ENCODE measurements at regions not wholly inside any gene's neighbourhood (a gene's known extent, or its start where the extent isn't known, plus 50 kb on each side); places are given as distances from the start of the nearest gene placed in this dataset.

GRCh38 chr4:132016703-132017350 is 1132.3 kb upstream of the PCDH10 start:
- H3K27me3 ChIP-seq (ENCODE audit: control insufficient read depth in 1 of 2, insufficient read depth in 2 of 2, low read length in 2 of 2) = no peaks in the 10 kb centered on the region
- H3K4me1 ChIP-seq (ENCODE audit: control insufficient read depth, insufficient read depth, low read length) = no peaks in the 10 kb centered on the region
- H3K27ac ChIP-seq (ENCODE audit: low read length) = no peak overlapping the region
- no peaks in the 10 kb centered on the region for H3K9me3 ChIP-seq (ENCODE audit: control insufficient read depth in 2 of 2, low read length in 2 of 2)
- no peaks in the 10 kb centered on the region for H3K36me3 ChIP-seq (ENCODE audit: control insufficient read depth in 2 of 2, insufficient read depth in 2 of 2, low read length in 2 of 2)
- no peak overlapping the region for H3K4me3 ChIP-seq (ENCODE audit: low read length in 2 of 2)
- no peak overlapping the region for H3K9ac ChIP-seq (ENCODE audit: low read length in 2 of 2)

GRCh38 chr4:132026166-132026565 is 1122.9 kb upstream of the PCDH10 start:
- no peaks in the 10 kb centered on the region for H3K36me3 ChIP-seq (ENCODE audit: control insufficient read depth in 2 of 2, insufficient read depth in 2 of 2, low read length in 2 of 2)
- H3K9ac ChIP-seq (ENCODE audit: low read length in 2 of 2) = no peak overlapping the region
- H3K27ac ChIP-seq (ENCODE audit: low read length) = no peak overlapping the region
- H3K9me3 ChIP-seq (ENCODE audit: control insufficient read depth in 2 of 2, low read length in 2 of 2) = no peaks in the 10 kb centered on the region
- no peak overlapping the region for H3K4me3 ChIP-seq (ENCODE audit: low read length in 2 of 2)
- no peaks in the 10 kb centered on the region for H3K27me3 ChIP-seq (ENCODE audit: control insufficient read depth in 1 of 2, insufficient read depth in 2 of 2, low read length in 2 of 2)
- H3K4me1 ChIP-seq (ENCODE audit: control insufficient read depth, insufficient read depth, low read length) = no peaks in the 10 kb centered on the region

GRCh38 chr4:132026816-132027215 is 1122.3 kb upstream of the PCDH10 start:
- H3K4me3 ChIP-seq (ENCODE audit: low read length in 2 of 2) = no peak overlapping the region
- H3K9ac ChIP-seq (ENCODE audit: low read length in 2 of 2) = no peak overlapping the region
- H3K9me3 ChIP-seq (ENCODE audit: control insufficient read depth in 2 of 2, low read length in 2 of 2) = no peaks in the 10 kb centered on the region
- no peaks in the 10 kb centered on the region for H3K36me3 ChIP-seq (ENCODE audit: control insufficient read depth in 2 of 2, insufficient read depth in 2 of 2, low read length in 2 of 2)
- H3K27me3 ChIP-seq (ENCODE audit: control insufficient read depth in 1 of 2, insufficient read depth in 2 of 2, low read length in 2 of 2) = no peaks in the 10 kb centered on the region
- no peak overlapping the region for H3K27ac ChIP-seq (ENCODE audit: low read length)
- no peaks in the 10 kb centered on the region for H3K4me1 ChIP-seq (ENCODE audit: control insufficient read depth, insufficient read depth, low read length)

GRCh38 chr4:132056496-132056895 is 1092.6 kb upstream of the PCDH10 start:
- H3K4me3 ChIP-seq (ENCODE audit: low read length in 2 of 2) = no peak overlapping the region

GRCh38 chr4:132059227-132059626 is 1089.9 kb upstream of the PCDH10 start:
- Histone ChIP-seq H3K4me3 (ENCODE audit: low read length in 2 of 2) (no peak overlapping the region), H3K27me3 (ENCODE audit: control insufficient read depth in 1 of 2, insufficient read depth in 2 of 2, low read length in 2 of 2) (no peaks in the 10 kb centered on the region), H3K27ac (ENCODE audit: low read length) (no peak overlapping the region), H3K36me3 (ENCODE audit: control insufficient read depth in 2 of 2, insufficient read depth in 2 of 2, low read length in 2 of 2) (no peaks in the 10 kb centered on the region), H3K4me1 (ENCODE audit: control insufficient read depth, insufficient read depth, low read length) (no peaks in the 10 kb centered on the region), H3K9me3 (ENCODE audit: control insufficient read depth in 2 of 2, low read length in 2 of 2) (no peaks in the 10 kb centered on the region), H3K9ac (ENCODE audit: low read length in 2 of 2) (no peak overlapping the region)

More at GRCh38 chr4:132056496-132056895, 1092.6 kb upstream of the PCDH10 start:
- Histone ChIP-seq H3K9me3 (ENCODE audit: control insufficient read depth in 2 of 2, low read length in 2 of 2) (no peaks in the 10 kb centered on the region), H3K9ac (ENCODE audit: low read length in 2 of 2) (no peak overlapping the region), H3K36me3 (ENCODE audit: control insufficient read depth in 2 of 2, insufficient read depth in 2 of 2, low read length in 2 of 2) (no peaks in the 10 kb centered on the region), H3K27me3 (ENCODE audit: control insufficient read depth in 1 of 2, insufficient read depth in 2 of 2, low read length in 2 of 2) (no peaks in the 10 kb centered on the region), H3K4me1 (ENCODE audit: control insufficient read depth, insufficient read depth, low read length) (no peaks in the 10 kb centered on the region), H3K27ac (ENCODE audit: low read length) (no peak overlapping the region)

GRCh38 chr4:132062611-132063239 is 1086.4 kb upstream of the PCDH10 start:
- Histone ChIP-seq H3K4me1 (ENCODE audit: control insufficient read depth, insufficient read depth, low read length) (no peaks in the 10 kb centered on the region), H3K36me3 (ENCODE audit: control insufficient read depth in 2 of 2, insufficient read depth in 2 of 2, low read length in 2 of 2) (no peaks in the 10 kb centered on the region), H3K4me3 (ENCODE audit: low read length in 2 of 2) (no peak overlapping the region)

GRCh38 chr4:132063829-132064228 is 1085.3 kb upstream of the PCDH10 start:
- Histone ChIP-seq H3K9ac (ENCODE audit: low read length in 2 of 2) (no peak overlapping the region), H3K4me3 (ENCODE audit: low read length in 2 of 2) (no peak overlapping the region), H3K36me3 (ENCODE audit: control insufficient read depth in 2 of 2, insufficient read depth in 2 of 2, low read length in 2 of 2) (no peaks in the 10 kb centered on the region), H3K4me1 (ENCODE audit: control insufficient read depth, insufficient read depth, low read length) (no peaks in the 10 kb centered on the region), H3K27me3 (ENCODE audit: control insufficient read depth in 1 of 2, insufficient read depth in 2 of 2, low read length in 2 of 2) (no peaks in the 10 kb centered on the region), H3K27ac (ENCODE audit: low read length) (no peak overlapping the region), H3K9me3 (ENCODE audit: control insufficient read depth in 2 of 2, low read length in 2 of 2) (no peaks in the 10 kb centered on the region)

More at GRCh38 chr4:132062611-132063239, 1086.4 kb upstream of the PCDH10 start:
- no peaks in the 10 kb centered on the region for H3K9me3 ChIP-seq (ENCODE audit: control insufficient read depth in 2 of 2, low read length in 2 of 2)
- no peak overlapping the region for H3K27ac ChIP-seq (ENCODE audit: low read length)
- H3K27me3 ChIP-seq (ENCODE audit: control insufficient read depth in 1 of 2, insufficient read depth in 2 of 2, low read length in 2 of 2) = no peaks in the 10 kb centered on the region
- H3K9ac ChIP-seq (ENCODE audit: low read length in 2 of 2) = no peak overlapping the region

GRCh38 chr4:132065940-132066495 is 1083.1 kb upstream of the PCDH10 start:
- no peaks in the 10 kb centered on the region for H3K4me1 ChIP-seq (ENCODE audit: control insufficient read depth, insufficient read depth, low read length)
- no peaks in the 10 kb centered on the region for H3K36me3 ChIP-seq (ENCODE audit: control insufficient read depth in 2 of 2, insufficient read depth in 2 of 2, low read length in 2 of 2)
- no peaks in the 10 kb centered on the region for H3K27me3 ChIP-seq (ENCODE audit: control insufficient read depth in 1 of 2, insufficient read depth in 2 of 2, low read length in 2 of 2)
- no peak overlapping the region for H3K4me3 ChIP-seq (ENCODE audit: low read length in 2 of 2)
- no peak overlapping the region for H3K9ac ChIP-seq (ENCODE audit: low read length in 2 of 2)
- H3K27ac ChIP-seq (ENCODE audit: low read length) = no peak overlapping the region
- H3K9me3 ChIP-seq (ENCODE audit: control insufficient read depth in 2 of 2, low read length in 2 of 2) = no peaks in the 10 kb centered on the region

GRCh38 chr4:132071815-132072214 is 1077.3 kb upstream of the PCDH10 start:
- H3K4me3 ChIP-seq (ENCODE audit: low read length in 2 of 2) = no peak overlapping the region
- no peaks in the 10 kb centered on the region for H3K9me3 ChIP-seq (ENCODE audit: control insufficient read depth in 2 of 2, low read length in 2 of 2)
- no peaks in the 10 kb centered on the region for H3K27me3 ChIP-seq (ENCODE audit: control insufficient read depth in 1 of 2, insufficient read depth in 2 of 2, low read length in 2 of 2)
- no peak overlapping the region for H3K27ac ChIP-seq (ENCODE audit: low read length)
- no peaks in the 10 kb centered on the region for H3K4me1 ChIP-seq (ENCODE audit: control insufficient read depth, insufficient read depth, low read length)
- H3K9ac ChIP-seq (ENCODE audit: low read length in 2 of 2) = no peak overlapping the region
- H3K36me3 ChIP-seq (ENCODE audit: control insufficient read depth in 2 of 2, insufficient read depth in 2 of 2, low read length in 2 of 2) = no peaks in the 10 kb centered on the region

- no peak overlapping the region for H3K4me3 ChIP-seq (ENCODE audit: low read length in 2 of 2)
- no peaks in the 10 kb centered on the region for H3K9me3 ChIP-seq (ENCODE audit: control insufficient read depth in 2 of 2, low read length in 2 of 2)
- H3K27ac ChIP-seq (ENCODE audit: low read length) = no peak overlapping the region
- no peaks in the 10 kb centered on the region for H3K36me3 ChIP-seq (ENCODE audit: control insufficient read depth in 2 of 2, insufficient read depth in 2 of 2, low read length in 2 of 2)
- no peaks in the 10 kb centered on the region for H3K4me1 ChIP-seq (ENCODE audit: control insufficient read depth, insufficient read depth, low read length)
- H3K27me3 ChIP-seq (ENCODE audit: control insufficient read depth in 1 of 2, insufficient read depth in 2 of 2, low read length in 2 of 2) = no peaks in the 10 kb centered on the region
- no peak overlapping the region for H3K9ac ChIP-seq (ENCODE audit: low read length in 2 of 2)
These were observed 1072.3 kb upstream of the PCDH10 start for GRCh38 chr4:132076829-132077228.

GRCh38 chr4:132085105-132085504 is 1064.0 kb upstream of the PCDH10 start:
- Histone ChIP-seq H3K36me3 (ENCODE audit: control insufficient read depth in 2 of 2, insufficient read depth in 2 of 2, low read length in 2 of 2) (no peaks in the 10 kb centered on the region), H3K9me3 (ENCODE audit: control insufficient read depth in 2 of 2, low read length in 2 of 2) (no peaks in the 10 kb centered on the region), H3K4me3 (ENCODE audit: low read length in 2 of 2) (no peak overlapping the region), H3K9ac (ENCODE audit: low read length in 2 of 2) (no peak overlapping the region), H3K4me1 (ENCODE audit: control insufficient read depth, insufficient read depth, low read length) (no peaks in the 10 kb centered on the region), H3K27ac (ENCODE audit: low read length) (no peak overlapping the region), H3K27me3 (ENCODE audit: control insufficient read depth in 1 of 2, insufficient read depth in 2 of 2, low read length in 2 of 2) (no peaks in the 10 kb centered on the region)
